ENCODE measurements at regions not wholly inside any gene's neighbourhood (a gene's known extent, or its start where the extent isn't known, plus 50 kb on each side); places are given as distances from the start of the nearest gene placed in this dataset.

DNA sequence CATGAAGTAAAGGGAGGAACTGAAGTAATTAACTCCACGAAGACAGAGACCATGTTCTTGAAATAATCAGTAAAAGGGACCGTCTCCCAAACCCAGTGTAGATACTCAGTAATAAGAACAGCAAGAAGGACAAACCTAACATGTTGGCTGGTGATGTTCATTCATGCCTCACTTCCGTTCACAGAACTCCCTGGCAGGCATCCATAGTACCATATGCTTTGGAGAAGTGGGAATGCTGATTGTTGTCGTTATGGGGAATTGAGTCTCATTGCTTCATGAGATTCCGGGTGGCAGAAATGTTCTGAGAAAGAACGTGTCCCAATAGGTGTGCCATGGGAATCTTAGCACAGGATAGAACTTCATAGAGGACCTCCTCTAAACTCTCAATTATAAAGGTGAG lies 452.3 kb downstream of the ZSWIM6 start:
- no peak for DNase-seq (ENCODE audit: low spot score)

DNA sequence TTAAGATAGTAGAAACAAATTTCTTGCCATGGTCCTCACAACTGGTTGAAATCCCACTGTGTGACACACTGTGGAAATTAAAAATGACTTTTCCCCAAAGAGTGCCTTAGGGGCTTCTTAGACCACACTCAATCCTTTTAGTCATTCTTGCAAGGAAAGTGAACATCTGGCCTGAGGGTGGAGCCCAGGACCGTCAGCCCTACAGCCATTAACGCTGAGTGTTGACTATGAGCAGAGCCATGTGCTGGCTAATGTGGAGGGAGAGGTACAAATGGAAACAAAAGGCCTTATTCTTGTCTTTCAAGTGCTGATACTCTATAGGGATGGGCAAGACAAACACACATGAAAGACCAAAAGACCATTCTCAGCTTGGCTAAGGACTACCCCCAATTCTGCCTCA lies 456.5 kb downstream of the ZSWIM6 start:
- no peak for DNase-seq (ENCODE audit: low spot score)

DNA sequence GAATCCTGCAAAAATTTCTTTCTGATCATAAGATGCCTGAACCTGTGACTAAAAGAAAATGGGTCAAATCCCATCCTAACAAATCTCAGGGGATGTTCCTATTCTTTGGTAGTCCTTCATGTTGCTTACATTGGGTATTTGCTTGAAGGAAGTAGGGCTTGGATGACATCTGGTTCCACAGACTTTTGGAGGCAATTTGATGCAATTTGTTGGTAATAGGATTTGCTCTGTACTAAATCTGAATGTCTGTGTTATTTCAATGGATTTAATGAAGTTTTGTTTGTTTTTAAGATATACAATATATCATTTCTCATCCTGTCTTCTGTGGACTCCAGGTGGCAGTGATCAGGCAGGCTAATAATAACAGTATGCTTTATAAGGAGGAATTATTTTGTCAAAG lies 457.9 kb downstream of the ZSWIM6 start:
- no peak for DNase-seq (ENCODE audit: low spot score)

DNA sequence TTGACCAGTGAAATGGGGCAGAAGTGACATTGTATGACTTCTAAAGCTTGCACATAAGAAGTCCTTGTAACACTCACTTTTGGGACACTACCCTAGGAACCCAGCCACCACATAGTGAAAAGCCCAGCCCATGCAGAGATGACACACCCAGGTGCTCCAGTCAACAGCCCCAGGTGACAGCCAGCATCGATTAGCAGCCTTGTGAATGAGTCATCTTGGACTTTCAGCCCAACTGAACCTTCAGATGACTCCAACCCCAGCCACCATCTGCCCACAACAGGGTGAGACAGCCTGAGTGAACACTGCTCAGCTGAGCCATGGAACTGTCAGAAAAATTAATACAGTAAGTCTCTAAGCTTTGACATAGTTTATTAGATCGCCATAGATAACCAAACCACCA lies 458.6 kb downstream of the ZSWIM6 start:
- no peak for DNase-seq (ENCODE audit: low spot score)

DNA sequence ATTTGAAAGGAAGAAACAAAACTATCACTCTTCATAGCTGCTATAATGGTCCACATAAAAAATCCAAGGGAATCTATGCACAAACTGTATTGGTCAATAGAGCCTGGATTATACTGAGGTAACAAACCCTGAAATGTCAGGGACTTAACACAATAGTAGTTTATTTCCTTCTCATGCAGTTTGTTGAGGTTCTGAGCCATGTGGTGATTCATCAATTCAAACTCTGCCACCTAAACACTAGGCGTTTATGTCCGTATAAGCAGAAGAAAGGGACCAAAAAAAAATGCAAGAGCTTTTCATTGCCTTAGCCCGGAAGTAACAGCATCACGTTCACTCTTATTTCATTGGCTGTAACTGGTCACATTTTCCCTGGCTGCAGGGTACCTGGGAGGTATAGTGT lies 464.7 kb downstream of the ZSWIM6 start:
- no peak for DNase-seq (ENCODE audit: low spot score)

DNA sequence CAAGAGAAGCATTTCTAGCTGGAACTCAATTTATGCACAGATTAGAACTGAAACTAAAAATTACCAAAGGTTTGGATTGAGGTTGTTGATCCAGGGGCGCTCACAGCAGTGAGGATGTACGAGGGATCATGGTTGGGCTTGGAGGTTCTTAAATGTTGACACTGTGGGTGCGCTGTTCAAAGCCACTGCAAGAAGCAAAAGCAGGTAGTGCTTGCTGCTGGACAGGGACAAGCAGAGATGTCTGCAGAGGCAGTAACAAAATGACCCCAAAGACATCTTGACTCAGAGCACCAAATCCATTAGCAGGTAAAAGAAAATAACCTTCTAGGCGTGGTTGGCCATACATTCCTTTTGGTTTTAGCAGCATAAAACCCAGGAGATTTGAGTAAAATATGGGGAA lies 468.4 kb downstream of the ZSWIM6 start:
- no peak for DNase-seq (ENCODE audit: low spot score)

DNA sequence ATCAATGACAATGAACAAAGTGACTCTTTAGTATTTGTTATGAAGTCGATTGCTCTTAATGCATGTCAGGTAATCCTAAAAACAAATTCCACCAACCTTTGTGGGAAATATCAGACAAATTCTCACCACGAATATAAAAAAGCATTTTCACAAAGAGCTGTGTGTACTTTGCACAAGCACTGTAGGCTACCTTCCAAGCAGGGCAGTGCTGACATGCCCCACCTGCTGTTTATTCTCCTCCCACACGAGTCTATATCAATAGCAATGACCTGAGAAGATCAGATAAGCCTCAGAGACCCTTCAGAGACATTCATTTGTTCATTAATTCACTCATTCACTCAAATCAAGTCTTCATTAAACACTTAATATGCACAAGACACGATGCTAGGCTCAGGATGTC lies 469.1 kb downstream of the ZSWIM6 start:
- no peak for DNase-seq (ENCODE audit: low spot score)

DNA sequence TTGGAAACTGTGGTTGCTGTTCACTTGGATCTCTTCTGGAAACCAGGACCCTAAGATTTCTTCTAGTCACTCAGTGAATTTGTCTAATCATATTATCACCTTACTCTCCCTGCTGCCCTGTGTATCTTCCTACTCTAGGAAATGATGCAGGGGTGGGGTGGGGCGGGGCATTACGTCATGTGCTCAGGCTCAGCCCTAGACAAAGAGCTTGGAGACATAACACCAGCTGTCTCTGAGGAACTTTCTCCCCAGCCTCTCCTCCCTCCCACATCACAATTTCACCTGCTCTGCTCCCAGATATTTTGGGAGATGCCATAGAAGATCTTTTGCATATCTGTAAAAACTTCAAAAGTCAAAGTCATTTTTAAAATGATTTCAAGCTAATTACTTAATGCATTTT lies 470.4 kb downstream of the ZSWIM6 start:
- no peak for DNase-seq (ENCODE audit: low spot score)

DNA sequence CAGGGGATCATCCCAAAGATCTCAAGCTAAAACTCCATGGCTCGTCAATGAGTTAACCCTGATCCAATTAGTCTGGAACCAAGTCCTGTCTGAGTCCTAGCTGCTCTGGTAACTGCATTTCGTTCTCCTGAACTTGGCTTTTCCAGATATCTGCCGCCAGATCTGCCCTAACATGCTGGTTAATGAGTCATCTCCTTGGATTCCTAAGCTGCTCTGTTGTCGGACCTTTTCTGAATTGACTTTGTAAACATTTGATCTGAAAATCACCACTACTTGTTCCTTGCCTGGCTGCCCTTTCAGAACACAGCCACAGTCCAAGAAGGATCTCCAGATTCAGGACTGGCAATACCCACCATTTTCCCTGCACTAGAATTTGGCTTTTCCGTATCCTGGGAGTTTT lies 473.0 kb downstream of the ZSWIM6 start:
- DNase-seq (ENCODE audit: low spot score), result no peak

DNA sequence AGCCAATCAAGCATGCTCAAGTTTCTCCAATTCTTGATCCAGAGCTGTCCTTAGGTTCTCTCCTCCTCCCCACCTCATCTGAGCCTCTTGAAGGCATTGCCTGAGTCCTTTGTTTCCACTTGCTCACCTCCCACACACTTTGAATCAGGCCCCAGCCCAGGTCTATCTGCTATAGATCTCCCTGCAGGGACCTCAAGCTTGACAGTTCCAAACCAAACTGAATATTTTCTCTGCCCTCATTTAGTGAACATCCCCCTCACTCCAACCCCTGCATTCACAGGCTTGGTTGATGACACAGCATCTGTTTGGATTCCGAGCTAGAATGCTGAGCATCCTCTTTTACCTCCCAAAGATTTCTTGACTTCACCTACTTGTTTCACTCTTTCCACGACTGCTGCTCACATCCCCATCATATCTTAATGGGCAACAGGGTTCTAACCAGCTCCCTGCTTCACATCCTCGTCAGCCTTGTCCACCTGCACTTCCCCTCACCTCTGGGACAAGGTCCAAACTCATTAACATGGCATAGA lies 474.5 kb downstream of the ZSWIM6 start:
- DNase-seq (ENCODE audit: low spot score), result no peak

DNA sequence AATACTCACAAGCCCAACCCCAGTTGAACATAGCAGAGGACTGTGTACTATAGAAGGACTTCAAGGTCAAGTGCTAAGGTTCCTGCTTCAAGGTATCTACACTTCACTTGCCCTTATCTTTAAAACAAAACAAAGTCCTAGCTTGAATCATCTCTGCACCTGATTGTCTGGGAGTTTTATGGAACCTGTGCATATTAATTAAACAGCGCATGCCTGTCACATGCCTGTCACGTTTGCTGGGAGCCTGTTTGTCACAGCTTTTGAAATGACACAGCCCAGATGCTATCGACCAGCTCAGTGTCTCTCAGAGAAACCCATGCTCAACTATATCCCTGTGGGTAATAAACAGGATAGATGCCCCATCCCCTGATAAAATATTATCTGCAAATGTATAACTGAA lies 476.0 kb downstream of the ZSWIM6 start:
- no peak for DNase-seq (ENCODE audit: low spot score)

DNA sequence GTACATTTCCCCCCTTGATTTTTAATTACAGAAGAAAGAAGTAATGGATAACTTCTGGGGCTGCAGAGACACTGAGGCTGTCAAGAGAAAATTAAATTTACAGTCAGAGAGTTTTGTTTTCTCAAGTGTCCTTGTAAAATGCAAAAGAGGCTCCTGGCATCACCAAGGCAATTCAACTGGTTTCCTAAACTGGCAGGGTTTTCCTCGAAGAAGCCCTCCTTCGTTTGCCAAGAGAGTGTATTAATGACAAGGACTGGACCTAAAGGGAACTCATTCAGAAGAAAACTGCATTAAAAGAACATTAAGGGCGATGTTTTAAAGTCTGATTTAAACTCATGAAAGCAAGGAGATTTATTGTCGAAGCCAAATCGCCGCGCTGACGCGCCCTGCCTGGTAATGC lies 476.9 kb downstream of the ZSWIM6 start:
- DNase-seq (ENCODE audit: low spot score), result no peak

DNA sequence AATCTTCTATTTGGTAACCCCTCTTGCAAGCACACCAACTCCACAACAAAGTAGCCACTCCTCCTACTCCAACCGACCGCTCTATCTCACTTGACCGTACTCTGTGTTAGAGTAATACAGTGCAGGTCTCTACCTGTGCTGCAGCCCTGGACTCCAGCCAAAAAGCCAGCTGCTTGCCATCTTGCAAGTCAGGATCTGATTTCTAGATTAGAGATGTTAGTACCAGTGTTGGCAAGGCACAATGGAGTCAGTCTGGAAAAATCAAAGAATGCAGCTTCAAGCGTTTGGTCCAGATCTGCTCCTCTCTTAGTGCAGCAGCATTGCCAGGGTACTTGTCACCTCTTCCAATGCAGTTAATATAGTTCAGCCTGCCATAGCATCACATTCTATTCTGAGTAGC lies 477.6 kb downstream of the ZSWIM6 start:
- DNase-seq (ENCODE audit: low spot score), result no peak

DNA sequence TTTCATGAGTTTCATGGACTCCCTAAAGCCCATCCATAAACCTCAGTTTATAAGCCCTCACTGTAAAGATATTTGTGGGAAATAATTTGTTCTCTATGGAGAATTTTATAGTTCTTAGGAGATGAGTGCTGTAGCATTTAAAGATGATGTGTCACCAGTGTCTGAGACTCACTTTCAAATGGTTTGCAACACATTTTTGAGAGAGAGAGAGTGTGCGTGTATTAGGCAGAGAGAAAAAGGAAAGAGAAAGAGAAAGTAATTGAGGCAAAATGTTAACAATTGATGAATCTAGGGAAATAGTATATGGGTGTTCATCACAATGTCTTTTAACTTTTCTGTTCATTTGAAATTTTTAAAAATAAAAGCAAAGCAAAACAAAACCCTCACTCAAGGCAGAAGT lies 479.0 kb downstream of the ZSWIM6 start:
- DNase-seq (ENCODE audit: low spot score), result no peak

DNA sequence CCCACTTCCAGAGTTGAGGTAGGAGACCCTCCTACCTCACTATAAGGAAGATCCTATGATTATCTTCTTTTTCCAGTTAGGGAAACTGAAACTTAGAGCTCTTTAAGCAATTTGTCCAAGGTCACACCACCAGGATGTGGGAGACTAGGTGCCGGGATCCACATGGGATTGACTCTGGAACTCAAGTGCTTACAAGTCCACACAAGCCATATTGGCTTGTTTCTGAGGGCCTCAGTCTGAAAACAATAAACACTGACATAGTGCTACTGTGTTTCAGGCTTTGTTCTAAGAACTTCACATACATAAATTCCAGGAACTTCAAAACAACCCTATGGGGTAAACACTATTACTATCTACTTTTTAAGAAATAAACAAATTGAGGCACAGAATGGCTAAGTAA lies 481.3 kb downstream of the ZSWIM6 start:
- peak; percentile 34 for DNase-seq (ENCODE audit: low spot score)

DNA sequence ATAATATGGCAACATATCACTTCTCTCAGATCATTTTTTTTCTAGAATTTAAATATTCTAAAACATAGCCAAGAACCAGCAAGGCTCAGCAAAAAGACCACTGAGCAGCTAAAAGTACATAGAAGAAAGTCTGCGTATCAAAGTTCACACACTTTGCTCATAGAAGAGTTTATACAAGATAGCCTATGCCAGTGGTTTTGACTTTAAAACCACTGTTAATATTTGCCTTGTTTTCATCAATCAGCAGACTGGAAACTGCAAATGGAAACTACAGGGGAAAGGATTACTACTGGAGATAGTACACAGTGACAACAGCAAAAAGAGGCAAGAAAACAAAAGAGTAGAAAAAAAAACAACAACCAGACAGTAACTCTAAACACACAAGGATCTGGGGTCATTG lies 483.3 kb downstream of the ZSWIM6 start:
- no peak for DNase-seq (ENCODE audit: low spot score)

DNA sequence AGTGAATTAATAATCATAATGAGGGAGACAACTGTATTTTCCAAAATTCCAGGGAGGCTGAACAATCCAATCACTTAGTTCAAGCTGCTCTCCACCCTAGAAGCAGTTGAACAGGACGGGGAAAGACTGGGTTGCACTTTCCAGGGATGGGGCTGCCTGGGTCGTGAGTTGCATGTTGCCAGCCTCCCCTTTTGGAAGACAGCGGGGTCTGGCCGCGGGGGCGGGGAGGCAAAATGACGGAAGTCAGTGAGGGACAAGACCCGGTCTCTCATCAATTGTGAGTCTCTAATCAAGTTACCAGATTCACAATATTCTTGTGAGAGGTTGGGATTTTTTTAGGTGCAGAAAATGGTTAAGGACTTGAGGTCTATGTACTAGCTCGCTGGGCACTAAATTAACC lies 484.1 kb downstream of the ZSWIM6 start:
- no peak for DNase-seq (ENCODE audit: low spot score)

DNA sequence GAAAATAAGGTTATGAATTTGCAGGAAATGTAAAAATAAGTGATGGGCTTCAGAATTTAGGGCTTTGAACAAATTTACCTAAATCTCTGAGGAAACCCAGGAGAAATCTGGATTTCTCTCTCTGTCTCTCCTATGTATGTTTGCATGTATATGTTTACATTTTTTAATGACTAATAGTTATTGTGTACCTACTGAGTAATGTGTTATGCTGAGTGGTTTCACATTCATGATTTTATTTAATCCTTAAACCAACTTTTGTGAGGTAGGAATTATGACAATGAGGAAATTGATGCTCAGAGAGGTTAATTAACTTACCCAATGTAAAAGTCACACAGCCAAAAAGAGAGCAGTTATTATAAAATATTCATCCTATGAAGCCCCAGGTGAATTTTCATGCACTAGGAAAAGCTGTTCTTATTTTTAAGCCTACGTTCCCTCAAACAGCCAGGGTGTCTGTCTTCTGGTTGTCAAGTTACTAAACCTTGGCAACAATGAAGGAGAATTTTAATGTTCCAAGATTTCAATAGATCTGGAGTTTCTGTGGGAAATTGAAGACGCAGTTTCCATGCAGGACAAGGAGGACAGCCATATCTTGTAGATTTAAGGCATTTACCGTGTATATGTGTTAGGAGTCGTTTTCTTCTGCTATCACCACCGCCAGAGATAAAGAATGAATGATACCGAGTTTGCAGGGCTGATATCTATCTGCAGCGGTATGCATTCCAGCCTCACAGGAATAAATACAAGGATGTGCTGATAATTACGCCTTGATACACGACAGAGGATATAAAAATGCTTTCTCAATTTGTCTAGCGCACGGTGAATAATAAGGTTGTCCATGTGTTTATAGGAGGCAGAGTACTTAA lies 484.8 kb downstream of the ZSWIM6 start:
- DNase-seq (ENCODE audit: low spot score), result no peak

DNA sequence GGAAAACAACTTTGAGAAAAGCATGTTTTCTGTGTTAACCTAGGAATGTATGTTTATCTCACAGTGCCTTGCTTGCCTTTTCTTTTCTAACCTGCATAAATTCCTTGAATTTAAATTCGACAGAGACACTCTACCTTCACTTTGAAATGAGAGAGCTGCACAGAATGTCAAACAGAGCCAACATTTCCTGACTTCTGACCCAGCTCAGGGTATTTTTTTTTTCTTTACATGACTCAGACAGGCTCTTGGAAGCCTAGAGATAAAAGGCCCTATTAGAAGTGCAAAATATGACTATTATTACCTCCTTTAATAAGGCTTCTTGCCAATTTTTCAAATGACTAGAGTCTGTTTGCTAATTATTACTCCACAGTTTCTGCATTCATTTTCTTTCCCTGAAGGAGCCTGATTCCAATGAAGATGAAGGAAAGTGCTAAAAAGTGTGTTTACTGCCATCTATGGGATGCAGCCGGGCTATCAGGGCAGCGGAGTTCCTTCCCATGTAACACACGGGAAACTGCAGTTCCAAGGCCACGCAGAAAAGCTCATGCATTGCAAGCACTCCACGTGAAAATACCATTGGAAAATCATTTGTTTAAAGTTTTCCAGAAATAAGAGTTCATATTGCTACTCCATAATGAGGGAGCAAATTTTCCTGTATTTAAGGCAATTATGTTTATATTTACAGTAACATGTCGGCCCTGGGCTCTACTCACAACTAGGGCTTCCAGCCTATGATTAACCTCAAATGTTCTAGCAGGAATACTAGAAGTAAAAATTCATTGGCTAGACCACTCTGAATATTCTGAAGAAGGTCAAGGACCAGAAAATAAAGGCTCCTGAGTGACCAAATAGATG lies 485.6 kb downstream of the ZSWIM6 start:
- DNase-seq (ENCODE audit: low spot score), result peak; percentile 84

DNA sequence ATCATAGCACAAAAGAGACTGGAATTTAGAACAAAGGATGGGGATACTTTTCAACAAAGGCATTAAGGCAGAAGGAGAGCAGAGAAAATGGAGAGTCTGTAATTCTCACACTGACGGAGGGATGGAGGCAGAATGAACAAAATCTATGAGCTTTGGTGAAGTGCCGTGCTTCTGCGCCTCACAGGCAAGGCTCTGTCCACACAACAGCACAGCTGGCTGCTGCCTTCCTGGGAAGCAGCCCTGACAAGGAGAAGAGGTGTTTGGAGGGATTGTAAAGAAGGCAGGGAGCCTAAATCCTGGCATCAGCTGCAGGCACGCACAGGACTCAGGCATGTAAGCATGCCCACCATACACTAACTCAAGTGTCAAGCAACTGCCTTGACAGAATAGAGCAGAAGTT lies 485.2 kb upstream of the KIF2A start:
- DNase-seq (ENCODE audit: low spot score), result no peak

DNA sequence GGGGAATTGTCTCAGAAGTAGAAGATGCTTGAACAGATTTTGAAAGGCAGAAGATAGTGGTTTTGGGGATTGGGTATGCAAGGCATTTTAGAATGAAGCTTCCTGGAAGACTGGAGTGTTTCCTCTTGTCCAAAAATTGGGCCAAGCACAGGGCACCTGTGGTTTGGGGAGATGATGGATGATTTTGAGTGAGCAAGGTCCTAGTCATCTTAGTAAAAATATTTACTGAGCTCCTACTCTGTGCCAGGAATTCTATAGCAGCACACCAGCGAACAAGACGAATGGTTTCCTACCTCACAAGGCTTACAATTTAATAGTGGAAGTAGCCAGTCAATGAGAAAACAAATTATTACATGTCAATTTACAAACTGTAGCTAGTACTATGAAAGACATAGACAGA lies 484.4 kb upstream of the KIF2A start:
- no peak for DNase-seq (ENCODE audit: low spot score)

DNA sequence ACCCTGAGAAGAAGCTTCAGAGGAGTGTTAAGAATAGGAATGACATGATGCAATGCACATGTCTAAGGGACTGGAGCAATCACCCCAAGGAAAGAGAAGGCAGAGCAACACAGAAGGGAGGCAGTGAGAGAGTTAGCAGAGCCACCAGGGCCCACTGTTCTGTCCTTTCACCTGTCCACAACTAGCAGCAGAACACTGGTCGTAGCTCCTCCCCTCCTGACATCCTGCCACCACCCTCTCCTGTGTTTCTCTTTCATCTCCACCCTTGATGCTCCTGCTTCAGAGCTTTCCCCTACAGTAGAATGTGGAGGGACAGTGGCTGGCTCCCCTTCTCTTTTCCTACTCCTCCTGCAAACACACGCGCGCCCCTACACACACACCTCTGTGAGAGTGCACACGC lies 483.4 kb upstream of the KIF2A start:
- no peak for DNase-seq (ENCODE audit: low spot score)

DNA sequence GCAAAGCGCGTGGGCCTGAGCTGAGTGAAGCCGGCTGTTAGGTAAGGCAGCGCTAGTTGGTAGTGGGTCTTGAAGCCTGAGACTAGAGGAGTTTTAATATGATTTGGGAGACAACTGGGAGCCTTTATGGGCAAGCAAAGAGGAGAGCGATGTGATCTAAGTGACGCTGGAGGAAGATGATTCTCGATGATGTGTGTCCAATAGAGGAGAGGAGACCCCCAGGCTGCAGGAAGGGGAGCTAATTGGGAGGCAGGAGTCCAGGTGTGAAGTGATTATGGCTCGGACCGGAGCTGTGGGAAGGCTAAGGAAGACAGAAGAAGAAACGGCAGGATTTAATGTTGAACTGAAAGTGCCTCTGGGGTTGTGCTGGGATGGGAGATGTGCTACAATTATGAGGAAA lies 482.9 kb upstream of the KIF2A start:
- DNase-seq (ENCODE audit: low spot score), result no peak

Measured in pons (tissue), 1 donor.